NCI-H1105 (cell line): ENCODE measurements at regions not wholly inside any gene's neighbourhood (a gene's known extent, or its start where the extent isn't known, plus 50 kb on each side); places are given as distances from the start of the nearest gene placed in this dataset.
"Not testable (repeated sequence)": the region's sequence is repeated elsewhere in the genome, so short reads cannot be mapped to it uniquely, and the experiment has no call there.

Experiments
- DNase-seq: peaks from one replicate; lab custom pipeline; 2025; lab: John Stamatoyannopoulos, UW

DNA sequence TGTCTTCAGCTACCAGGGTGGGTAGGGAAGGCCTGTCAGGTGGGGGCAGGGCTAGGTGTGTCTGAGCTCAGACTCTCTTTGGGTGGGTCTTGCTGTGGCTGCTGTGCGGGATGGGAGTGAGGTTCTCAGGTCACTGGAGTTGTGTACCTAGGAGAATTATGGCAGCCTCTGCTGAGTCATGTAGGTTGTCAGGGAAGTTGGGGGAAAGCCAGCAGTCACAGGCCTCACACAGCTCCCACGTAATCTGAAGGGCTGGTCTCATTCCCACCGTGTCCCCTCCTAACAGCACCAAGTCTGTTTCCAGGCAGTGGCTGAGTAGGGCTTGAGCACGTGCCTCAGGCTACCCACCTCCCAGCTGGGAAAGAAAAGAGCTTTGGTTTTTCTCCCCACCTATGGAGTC lies 67.0 kb downstream of the CHCHD4 start:
- DNase-seq: no peak

GRCh38 chr3:14047841-14048240 lies 76.8 kb downstream of the CHCHD4 start:
- DNase-seq: no peak

- no peak for DNase-seq
Measured at GRCh38 chr3:14047027-14047426, 77.6 kb downstream of the CHCHD4 start.

- no peak for DNase-seq
Measured at GRCh38 chr3:14042680-14043079, 82.0 kb downstream of the CHCHD4 start.

DNA sequence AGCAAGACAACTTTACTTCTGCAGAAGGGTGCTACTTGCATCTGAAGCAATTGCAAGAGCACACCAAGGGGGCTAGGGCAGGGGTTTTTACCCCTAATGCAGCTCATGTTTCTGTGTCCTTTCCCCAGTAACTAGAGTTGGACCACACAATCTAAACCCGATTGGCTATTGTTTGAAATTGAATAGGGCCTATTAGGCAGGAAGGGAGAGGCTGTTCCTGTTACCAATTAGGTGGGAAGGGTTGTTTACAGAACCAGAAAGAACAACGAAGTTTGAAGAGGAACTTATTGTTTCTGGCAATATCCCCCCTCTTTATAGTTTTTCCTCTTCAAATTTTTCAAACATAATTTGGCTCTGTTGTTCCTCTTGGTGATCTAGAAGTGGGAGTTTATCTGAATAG lies 85.5 kb downstream of the CHCHD4 start:
- DNase-seq: no peak

DNA sequence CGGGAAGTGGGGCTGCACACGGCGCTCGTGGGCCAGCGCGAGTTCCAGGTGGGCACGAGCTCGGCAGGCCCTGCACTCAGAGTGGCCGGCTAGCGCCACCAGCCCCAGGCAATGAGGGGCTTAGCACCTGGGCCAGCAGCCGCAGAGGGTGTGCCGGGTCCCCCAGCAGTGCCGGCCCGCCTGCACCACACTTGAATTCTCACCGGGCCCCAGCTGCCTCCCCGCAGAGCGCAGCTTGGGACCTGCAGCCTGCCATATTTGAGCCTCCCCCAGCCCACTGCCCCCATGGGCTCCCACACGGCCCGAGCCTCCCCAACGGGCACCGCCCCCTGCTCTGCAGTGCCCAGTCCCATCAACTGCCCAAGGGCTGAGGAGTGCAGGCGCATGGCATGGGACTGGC lies 87.5 kb downstream of the CHCHD4 start:
- no peak for DNase-seq

DNA sequence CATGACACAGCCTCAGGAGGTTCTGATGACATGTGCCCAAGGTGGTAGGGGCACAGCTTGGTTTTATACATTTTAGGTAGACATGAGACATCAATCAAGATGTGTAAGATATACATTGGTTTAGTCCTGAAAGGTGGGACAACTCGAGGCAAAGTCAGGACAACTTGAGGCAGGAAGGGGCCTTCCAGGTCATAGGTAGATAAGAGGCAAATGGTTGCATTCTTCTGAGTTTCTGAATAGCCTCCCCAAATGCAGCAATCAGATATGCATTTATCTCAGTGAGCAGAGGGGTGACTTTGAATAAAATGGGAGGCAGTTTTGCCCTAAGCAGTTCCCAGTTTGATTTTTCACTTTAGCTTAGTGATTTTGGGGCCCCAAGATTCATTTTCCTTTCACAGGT lies 91.6 kb downstream of the CHCHD4 start:
- DNase-seq: no peak

GRCh38 chr3:14031271-14031670 lies 93.4 kb downstream of the CHCHD4 start:
- DNase-seq: no peak

DNA sequence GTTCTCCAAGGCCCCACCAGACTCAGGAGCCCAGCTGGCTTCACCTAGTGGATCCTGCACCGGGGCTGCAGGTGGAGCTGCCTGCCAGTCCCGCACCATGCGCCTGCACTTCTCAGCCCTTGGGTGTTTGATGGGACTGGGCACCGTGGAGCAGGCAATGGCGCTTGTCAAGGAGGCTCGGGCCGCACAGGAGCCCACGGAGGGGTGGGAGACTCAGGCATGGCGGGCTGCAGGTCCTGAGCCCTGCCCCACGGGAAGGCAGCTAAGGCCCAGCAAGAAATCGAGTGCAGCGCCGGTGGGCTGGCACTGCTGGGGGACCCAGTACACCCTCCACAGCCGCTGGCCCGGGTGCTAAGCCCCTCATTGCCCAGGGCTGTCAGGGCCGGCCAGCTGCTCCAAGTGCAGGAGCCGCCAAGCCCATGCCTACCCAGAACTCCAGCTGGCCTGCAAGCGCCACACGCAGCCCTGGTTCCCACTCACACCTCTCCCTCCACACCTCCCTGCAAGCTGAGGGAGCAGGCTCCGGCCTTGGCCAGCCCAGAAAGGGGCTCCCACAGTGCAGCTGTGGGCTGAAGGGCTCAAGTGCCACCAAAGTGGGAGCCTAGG lies 95.2 kb downstream of the CHCHD4 start:
- DNase-seq: not testable (repeated sequence)

- not testable (repeated sequence) for DNase-seq
Measured at GRCh38 chr3:14028122-14028521, 96.5 kb downstream of the CHCHD4 start.

GRCh38 chr3:14019459-14019858 lies 105.2 kb downstream of the CHCHD4 start:
- DNase-seq: no peak

DNA sequence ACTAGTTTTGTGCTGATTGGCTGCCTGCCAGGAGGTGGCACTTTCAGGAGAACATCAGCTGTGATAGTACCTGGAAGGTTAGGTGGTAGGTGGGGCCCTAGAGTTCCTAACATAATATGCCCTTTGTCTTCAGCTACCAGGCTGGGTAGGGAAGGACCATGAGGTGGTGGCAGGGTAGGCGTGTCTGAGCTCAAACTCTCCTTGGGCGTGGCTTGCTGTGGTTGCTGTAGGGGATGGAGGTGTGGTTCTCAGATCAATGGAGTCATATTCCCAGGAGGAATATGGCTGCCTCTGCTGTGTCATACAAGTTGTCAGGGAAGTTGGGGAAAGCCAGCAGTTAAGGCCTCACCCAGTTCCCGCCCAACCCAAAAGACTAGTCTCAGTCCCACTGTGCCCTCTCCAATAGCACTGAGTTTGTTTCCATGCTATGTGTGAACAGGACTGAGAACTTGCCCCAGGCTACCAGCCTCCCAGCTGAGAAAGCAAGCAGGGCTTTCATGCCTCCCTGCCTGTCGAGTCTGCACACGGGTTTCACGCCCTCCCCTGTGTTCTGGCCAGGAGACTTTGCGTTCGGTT lies 107.7 kb downstream of the CHCHD4 start:
- no peak for DNase-seq

DNA sequence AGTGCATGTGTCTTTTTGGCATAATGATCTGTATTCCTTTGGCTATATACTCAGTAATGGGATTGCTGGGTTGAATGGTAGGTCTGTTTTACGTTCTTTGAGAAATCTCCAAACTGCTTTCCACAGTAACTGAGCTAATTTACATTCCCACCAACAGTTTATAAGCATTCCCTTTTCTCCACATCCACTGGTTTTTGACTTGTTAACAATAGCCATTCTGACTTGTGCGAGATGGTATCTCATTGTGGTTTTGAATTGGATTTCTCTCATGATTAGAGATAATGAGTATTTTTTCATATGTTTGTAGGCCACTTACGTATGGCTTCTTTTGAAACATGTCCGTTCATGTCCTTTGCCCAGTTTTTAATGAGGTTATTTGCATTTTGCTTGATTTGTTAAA lies 117.7 kb downstream of the CHCHD4 start:
- DNase-seq: no peak

GRCh38 chr3:14001136-14001535 lies 121.3 kb upstream of the WNT7A start:
- no peak for DNase-seq

DNA sequence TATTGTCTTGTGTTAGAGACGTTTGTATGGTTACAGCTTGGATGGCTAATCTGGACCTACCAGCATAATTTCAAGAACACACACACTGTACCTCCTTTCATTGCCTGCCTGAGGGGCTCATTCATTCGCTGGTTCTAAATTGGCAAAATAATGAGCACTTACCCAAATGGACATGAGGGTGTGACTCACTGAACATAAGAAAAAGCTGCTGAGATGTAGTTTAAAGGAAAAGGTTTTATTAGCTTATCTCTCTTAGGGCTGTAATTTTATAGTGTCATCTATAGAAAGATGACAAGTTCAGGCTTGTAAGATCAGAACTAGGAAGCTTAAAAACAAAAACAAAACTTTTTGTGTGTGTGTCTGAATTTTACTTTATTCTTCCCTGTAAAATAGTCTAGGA lies 120.7 kb upstream of the WNT7A start:
- no peak for DNase-seq

DNA sequence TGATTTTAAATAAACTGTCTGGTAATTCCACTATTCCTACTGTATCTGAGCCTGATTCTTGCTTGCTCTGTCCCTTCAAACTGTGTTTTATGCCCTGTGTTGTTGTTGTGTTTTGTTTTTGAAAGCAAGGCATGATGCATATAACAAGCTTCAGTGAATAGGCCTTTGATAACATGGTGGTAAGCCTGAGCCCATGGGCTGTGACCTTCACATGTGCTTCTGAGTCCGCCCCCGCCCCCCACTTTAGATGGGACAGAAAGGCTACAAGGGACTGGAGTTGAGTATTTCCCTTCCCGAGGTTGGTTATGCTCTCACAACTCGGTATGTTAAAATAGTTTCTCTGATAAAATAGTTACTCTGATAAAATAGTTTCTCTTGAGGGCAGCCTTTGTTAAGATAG lies 119.0 kb upstream of the WNT7A start:
- no peak for DNase-seq

DNA sequence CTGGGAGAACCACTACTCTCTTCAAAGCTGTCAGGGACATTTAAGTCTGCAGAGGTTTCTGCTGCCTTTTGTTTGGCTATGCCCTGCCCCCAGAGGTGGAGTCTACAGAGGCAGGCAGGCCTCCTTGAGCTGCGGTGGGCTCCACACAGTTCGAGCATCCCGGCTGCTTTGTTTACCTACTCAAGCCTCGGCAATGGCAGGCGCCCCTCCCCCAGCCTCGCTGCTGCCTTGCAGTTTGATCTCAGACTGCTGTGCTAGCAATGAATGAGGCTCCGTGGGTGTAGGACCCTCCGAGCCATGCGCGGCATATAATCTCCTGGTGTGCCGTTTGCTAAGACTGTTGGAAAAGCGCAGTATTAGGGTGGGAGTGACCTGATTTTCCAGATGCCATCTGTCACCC lies 115.3 kb upstream of the WNT7A start:
- DNase-seq: not testable (repeated sequence)

- DNase-seq: not testable (repeated sequence)
Measured at GRCh38 chr3:13988925-13989324, 109.1 kb upstream of the WNT7A start.

GRCh38 chr3:13976469-13976868 lies 96.6 kb upstream of the WNT7A start:
- DNase-seq: no peak

DNA sequence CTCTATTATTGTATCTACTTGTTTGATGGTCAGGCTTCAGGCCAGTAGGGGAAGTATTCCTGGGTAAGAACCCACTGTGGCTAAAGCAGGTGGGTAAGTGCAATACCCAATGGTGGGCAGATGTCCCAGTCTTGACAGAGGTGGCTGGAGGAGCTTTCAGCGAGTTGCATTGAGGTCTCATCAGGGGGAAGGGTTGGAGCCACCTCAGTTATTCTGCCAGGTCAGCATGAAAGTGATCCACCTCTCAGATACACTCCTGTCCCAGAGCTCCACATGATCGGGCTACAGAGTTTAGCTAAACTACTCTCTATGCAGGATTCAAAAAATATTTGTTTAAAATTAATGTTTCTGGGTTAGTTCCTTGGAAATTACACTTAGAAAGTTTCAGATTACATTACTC lies 95.8 kb upstream of the WNT7A start:
- DNase-seq: no peak

- DNase-seq: no peak
Measured at GRCh38 chr3:13972679-13973379, 93.0 kb upstream of the WNT7A start.

- DNase-seq: no peak
Measured at GRCh38 chr3:13966302-13966701, 86.4 kb upstream of the WNT7A start.

DNA sequence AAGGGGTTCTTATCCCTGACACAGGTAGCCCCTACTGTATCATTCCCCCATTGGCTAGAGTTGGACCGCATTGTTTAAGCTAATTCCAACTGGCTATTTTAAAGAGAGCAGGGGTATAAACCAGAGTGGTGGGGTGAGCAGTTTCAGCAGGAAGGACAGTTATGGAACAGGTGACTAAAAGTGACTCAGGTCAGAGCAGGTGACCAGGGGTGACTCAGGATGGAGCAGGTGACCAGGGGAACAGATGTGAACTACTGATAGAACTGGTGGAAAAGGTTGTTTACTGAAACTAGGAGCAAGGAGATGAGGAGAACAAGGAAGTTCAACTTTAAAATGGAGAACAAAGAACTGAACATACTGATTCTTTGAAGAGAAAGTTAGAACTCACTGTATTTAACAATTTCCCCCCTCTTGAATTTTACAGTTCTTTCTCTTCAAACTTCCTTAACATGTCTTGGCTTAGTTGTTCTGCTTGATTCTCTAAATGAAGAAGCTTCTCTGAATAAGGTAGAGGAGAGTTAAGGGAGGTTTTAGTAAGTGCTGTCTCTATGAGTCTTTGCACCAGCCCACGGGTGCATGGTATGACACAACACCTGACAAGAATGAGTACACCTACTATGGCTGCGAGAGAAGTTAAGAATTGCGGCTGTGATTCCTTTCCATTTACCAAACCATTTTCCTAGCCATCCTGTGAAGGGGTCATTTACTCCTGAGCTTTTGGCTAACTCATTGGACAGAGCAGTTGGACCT lies 83.4 kb upstream of the WNT7A start:
- DNase-seq: no peak
